ENCODE measurements at regions not wholly inside any gene's neighbourhood (a gene's known extent, or its start where the extent isn't known, plus 50 kb on each side); places are given as distances from the start of the nearest gene placed in this dataset.

DNA sequence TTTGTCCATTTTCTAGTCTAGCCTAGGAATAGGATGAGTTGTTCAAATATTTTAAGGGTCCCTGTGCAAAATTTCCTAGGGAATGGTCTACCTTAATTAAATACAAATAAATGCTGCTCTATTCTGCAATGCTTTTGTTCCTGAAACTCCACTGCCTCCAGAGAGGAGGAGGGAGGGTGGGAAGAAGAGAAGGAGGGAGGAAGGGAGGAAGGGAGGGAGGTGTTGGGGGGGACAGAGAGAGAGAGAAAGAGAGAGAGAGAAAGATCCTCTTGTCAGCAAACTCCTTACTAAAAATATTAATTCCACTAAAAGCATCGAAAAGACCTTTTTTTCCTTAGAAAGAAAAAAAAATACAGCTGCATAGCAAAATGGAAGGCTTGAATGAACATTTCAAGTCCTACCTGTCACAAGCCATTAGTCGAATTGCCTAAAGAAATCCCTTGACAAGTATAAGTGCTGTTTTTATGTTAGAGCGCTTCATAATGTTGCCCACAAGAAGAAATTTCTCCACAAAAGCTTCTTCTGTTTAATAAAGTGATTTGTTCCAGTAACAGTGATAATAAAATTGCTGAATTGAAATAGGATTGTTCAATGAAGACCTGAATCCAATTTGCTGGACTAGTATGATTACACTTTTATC lies 106.0 kb downstream of the NKX6-1 start:
- no peaks in the 10 kb centered on the region for H3K4me1 ChIP-seq (ENCODE audit: insufficient read depth)
- 31 to 34% methylated on average over 3 of the region's 3 CpGs for WGBS, 2 experiments (ENCODE audit: low coverage in 1 of 2, low lambda C conversion rate in 2 of 2, missing lambda C conversion rate in 2 of 2)

GRCh38 chr4:84389406-84389805 lies 109.7 kb downstream of the NKX6-1 start:
- Histone ChIP-seq H3F3A (ENCODE audit: insufficient read depth) (no peaks in the 10 kb centered on the region), H4K20me1 (ENCODE audit: insufficient read depth) (no peaks in the 10 kb centered on the region), H3K9me3 (ENCODE audit: low read depth) (no peaks in the 10 kb centered on the region), H3K4me2 (ENCODE audit: unreplicated experiment) (no peak overlapping the region), H3K9ac (no peak overlapping the region), H3K4me1 (ENCODE audit: insufficient read depth) (no peaks in the 10 kb centered on the region), H3K9me2 (ENCODE audit: insufficient read depth) (no peaks in the 10 kb centered on the region), H3K4me3 (no peak overlapping the region), H3K36me3 (ENCODE audit: low read depth) (no peaks in the 10 kb centered on the region), H2AFZ (no peak overlapping the region), H3K79me2 (ENCODE audit: insufficient read depth) (no peaks in the 10 kb centered on the region), H3K27ac (no peak overlapping the region), H3K27me3 (replicated peaks; ENCODE audit: insufficient read depth) (peaks cover 11% of the 10 kb centered on the region)
- in situ Hi-C loops (cut with MboI), result no loop called here
- peak; percentile 23 for DNase-seq
- TF ChIP-seq EZH2phosphoT487 (IDR thresholded peaks at IDR 0.05; ENCODE audit: insufficient read depth, low read depth), result no peak
- TF ChIP-seq EZH2 (IDR thresholded peaks at IDR 0.05; ENCODE audit: insufficient read depth, poor library complexity, severe bottlenecking), result no peak
- 67 to 74% methylated on average over 2 of the region's 2 CpGs for WGBS, 2 experiments (ENCODE audit: low coverage in 1 of 2, low lambda C conversion rate in 2 of 2, missing lambda C conversion rate in 2 of 2)

More for the DNA sequence above, 106.0 kb downstream of the NKX6-1 start:
- H4K20me1 ChIP-seq (ENCODE audit: insufficient read depth), result no peaks in the 10 kb centered on the region
- no peak overlapping the region for H3K4me2 ChIP-seq (ENCODE audit: unreplicated experiment)
- no peak overlapping the region for H3K27ac ChIP-seq
- no peak overlapping the region for H2AFZ ChIP-seq
- H3K4me3 ChIP-seq, result no peak overlapping the region
- H3K79me2 ChIP-seq (ENCODE audit: insufficient read depth), result no peaks in the 10 kb centered on the region
- H3K9ac ChIP-seq, result no peak overlapping the region
- in situ Hi-C loops (cut with MboI), result no loop called here
- H3F3A ChIP-seq (ENCODE audit: insufficient read depth), result no peaks in the 10 kb centered on the region
- no peak for DNase-seq
- H3K9me2 ChIP-seq (ENCODE audit: insufficient read depth), result no peaks in the 10 kb centered on the region
- H3K9me3 ChIP-seq (ENCODE audit: low read depth), result no peaks in the 10 kb centered on the region
- no peaks in the 10 kb centered on the region for H3K36me3 ChIP-seq (ENCODE audit: low read depth)
- TF ChIP-seq EZH2phosphoT487 (IDR thresholded peaks at IDR 0.05; ENCODE audit: insufficient read depth, low read depth) (no peak), EZH2 (IDR thresholded peaks at IDR 0.05; ENCODE audit: insufficient read depth, poor library complexity, severe bottlenecking) (no peak)
- H3K27me3 ChIP-seq (replicated peaks; ENCODE audit: insufficient read depth), result peaks cover 11% of the 10 kb centered on the region

GRCh38 chr4:84385203-84385602 lies 113.9 kb downstream of the NKX6-1 start:
- H2AFZ ChIP-seq, result no peak overlapping the region
- no peak overlapping the region for H3K4me3 ChIP-seq
- no peak overlapping the region for H3K4me2 ChIP-seq (ENCODE audit: unreplicated experiment)
- no peak overlapping the region for H3K27ac ChIP-seq
- H3F3A ChIP-seq (ENCODE audit: insufficient read depth), result no peaks in the 10 kb centered on the region
- H3K27me3 ChIP-seq (replicated peaks; ENCODE audit: insufficient read depth), result peaks cover 5% of the 10 kb centered on the region
- in situ Hi-C loops (cut with MboI), result no loop called here
- no peaks in the 10 kb centered on the region for H3K36me3 ChIP-seq (ENCODE audit: low read depth)
- peaks cover 4% of the 10 kb centered on the region; the same call in 1 of the 2 replicates for H3K4me1 ChIP-seq (ENCODE audit: insufficient read depth)
- no peak overlapping the region for H3K9ac ChIP-seq
- TF ChIP-seq EZH2 (IDR thresholded peaks at IDR 0.05; ENCODE audit: insufficient read depth, poor library complexity, severe bottlenecking), result no peak
- no peak for TF ChIP-seq EZH2phosphoT487 (IDR thresholded peaks at IDR 0.05; ENCODE audit: insufficient read depth, low read depth)
- no peaks in the 10 kb centered on the region for H3K9me3 ChIP-seq (ENCODE audit: low read depth)
- no peaks in the 10 kb centered on the region for H3K79me2 ChIP-seq (ENCODE audit: insufficient read depth)
- DNase-seq, result no peak
- WGBS, 2 experiments (ENCODE audit: low coverage in 1 of 2, low lambda C conversion rate in 2 of 2, missing lambda C conversion rate in 2 of 2), result 2 to 11% methylated on average over 2 of the region's 2 CpGs
- H3K9me2 ChIP-seq (ENCODE audit: insufficient read depth), result no peaks in the 10 kb centered on the region
- H4K20me1 ChIP-seq (ENCODE audit: insufficient read depth), result no peaks in the 10 kb centered on the region

DNA sequence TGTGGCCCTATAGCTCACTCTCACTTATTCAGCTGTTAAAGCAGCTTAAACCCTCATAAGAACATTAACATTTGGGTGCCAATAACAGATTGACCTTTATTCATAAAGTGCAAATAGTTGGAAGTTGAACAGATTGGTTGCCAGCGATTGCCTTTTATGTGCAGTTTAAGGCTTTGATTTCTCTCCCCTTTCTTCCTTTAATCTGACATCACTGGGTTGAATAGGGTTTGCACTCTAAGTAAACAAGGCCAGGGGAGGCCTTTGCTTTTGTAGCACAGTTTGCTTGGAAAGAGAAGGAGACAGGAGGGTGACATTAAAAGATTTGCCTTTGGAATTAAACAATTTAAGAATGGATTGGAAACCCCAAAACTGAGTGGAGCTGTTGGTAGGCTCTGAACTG lies 114.3 kb downstream of the NKX6-1 start:
- 50 to 65% methylated on average over 1 of the region's 1 CpG for WGBS, 2 experiments (ENCODE audit: low coverage in 1 of 2, low lambda C conversion rate in 2 of 2, missing lambda C conversion rate in 2 of 2)

GRCh38 chr4:84381759-84382158 lies 117.3 kb downstream of the NKX6-1 start:
- no peak for DNase-seq
- TF ChIP-seq EZH2phosphoT487 (IDR thresholded peaks at IDR 0.05; ENCODE audit: insufficient read depth, low read depth) (no peak), EZH2 (IDR thresholded peaks at IDR 0.05; ENCODE audit: insufficient read depth, poor library complexity, severe bottlenecking) (no peak)
- Histone ChIP-seq H3K4me2 (ENCODE audit: unreplicated experiment) (no peak overlapping the region), H3K27me3 (replicated peaks; ENCODE audit: insufficient read depth) (peaks cover 5% of the 10 kb centered on the region), H3K79me2 (ENCODE audit: insufficient read depth) (no peaks in the 10 kb centered on the region), H3K9me3 (ENCODE audit: low read depth) (no peaks in the 10 kb centered on the region), H3K9me2 (ENCODE audit: insufficient read depth) (no peaks in the 10 kb centered on the region), H3K9ac (no peak overlapping the region), H2AFZ (no peak overlapping the region), H4K20me1 (ENCODE audit: insufficient read depth) (no peaks in the 10 kb centered on the region), H3K4me3 (no peak overlapping the region), H3K27ac (no peak overlapping the region), H3F3A (ENCODE audit: insufficient read depth) (no peaks in the 10 kb centered on the region), H3K4me1 (ENCODE audit: insufficient read depth) (peaks cover 9% of the 10 kb centered on the region), H3K36me3 (ENCODE audit: low read depth) (no peaks in the 10 kb centered on the region)
- in situ Hi-C loops (cut with MboI), result no loop called here

More for the DNA sequence above, 114.3 kb downstream of the NKX6-1 start:
- TF ChIP-seq EZH2 (IDR thresholded peaks at IDR 0.05; ENCODE audit: insufficient read depth, poor library complexity, severe bottlenecking) (no peak), EZH2phosphoT487 (IDR thresholded peaks at IDR 0.05; ENCODE audit: insufficient read depth, low read depth) (no peak)
- Histone ChIP-seq H3F3A (ENCODE audit: insufficient read depth) (no peaks in the 10 kb centered on the region), H3K4me2 (ENCODE audit: unreplicated experiment) (no peak overlapping the region), H3K36me3 (ENCODE audit: low read depth) (no peaks in the 10 kb centered on the region), H3K4me1 (ENCODE audit: insufficient read depth) (peaks cover 7% of the 10 kb centered on the region), H3K9ac (no peak overlapping the region), H4K20me1 (ENCODE audit: insufficient read depth) (no peaks in the 10 kb centered on the region), H2AFZ (no peak overlapping the region), H3K4me3 (no peak overlapping the region), H3K9me3 (ENCODE audit: low read depth) (no peaks in the 10 kb centered on the region), H3K9me2 (ENCODE audit: insufficient read depth) (no peaks in the 10 kb centered on the region), H3K27ac (no peak overlapping the region), H3K79me2 (ENCODE audit: insufficient read depth) (no peaks in the 10 kb centered on the region), H3K27me3 (replicated peaks; ENCODE audit: insufficient read depth) (peaks cover 5% of the 10 kb centered on the region)
- in situ Hi-C loops (cut with MboI), result no loop called here
- no peak for DNase-seq
